ENCODE measurements at regions not wholly inside any gene's neighbourhood (a gene's known extent, or its start where the extent isn't known, plus 50 kb on each side); places are given as distances from the start of the nearest gene placed in this dataset.

DNA sequence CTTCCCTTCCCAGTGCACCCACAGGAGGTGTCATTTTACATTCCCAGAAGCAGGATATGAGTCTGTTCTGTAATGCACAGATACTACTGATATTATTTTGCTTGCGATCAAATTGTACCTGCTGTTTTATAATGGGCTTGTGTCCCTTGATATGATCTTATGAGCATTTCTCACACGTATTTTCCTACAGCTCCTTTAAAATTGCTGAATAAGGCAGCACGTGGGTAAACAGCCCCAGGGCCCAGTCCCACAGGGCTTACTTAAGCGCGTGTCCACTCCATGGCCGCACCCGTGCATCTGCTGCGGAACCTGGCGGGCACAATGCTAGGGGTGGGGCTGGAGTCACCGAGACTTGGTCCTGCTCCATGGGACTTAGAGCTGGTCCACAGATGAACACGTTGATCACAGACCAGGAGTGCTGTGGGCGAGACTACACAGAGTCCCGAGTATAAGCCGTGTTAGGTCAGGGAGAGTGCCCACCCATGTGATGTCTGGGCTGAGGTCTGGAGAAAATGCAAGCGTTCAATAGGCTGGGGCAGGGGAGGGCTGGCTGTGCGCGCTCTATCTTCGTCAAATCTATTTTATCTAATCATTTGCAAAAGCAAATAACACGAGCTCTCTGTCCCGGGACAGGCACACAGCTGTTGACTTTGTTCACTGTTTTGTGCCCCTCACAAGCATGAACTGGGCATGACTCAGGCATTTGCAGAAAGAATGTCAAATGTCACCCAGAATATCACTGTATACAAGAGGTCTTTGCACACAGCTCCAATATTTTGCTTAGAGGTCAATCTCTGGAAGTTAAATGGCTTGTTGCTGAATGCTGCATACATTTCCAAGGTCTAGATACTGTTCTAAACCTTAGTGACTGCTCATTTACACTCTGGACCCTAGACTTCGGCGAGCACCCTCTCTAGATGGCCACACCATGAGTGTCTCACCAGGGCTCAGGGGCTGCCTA is 119.3 kb downstream of the CRYAA start:
- TF ChIP-seq, protein P1, sequence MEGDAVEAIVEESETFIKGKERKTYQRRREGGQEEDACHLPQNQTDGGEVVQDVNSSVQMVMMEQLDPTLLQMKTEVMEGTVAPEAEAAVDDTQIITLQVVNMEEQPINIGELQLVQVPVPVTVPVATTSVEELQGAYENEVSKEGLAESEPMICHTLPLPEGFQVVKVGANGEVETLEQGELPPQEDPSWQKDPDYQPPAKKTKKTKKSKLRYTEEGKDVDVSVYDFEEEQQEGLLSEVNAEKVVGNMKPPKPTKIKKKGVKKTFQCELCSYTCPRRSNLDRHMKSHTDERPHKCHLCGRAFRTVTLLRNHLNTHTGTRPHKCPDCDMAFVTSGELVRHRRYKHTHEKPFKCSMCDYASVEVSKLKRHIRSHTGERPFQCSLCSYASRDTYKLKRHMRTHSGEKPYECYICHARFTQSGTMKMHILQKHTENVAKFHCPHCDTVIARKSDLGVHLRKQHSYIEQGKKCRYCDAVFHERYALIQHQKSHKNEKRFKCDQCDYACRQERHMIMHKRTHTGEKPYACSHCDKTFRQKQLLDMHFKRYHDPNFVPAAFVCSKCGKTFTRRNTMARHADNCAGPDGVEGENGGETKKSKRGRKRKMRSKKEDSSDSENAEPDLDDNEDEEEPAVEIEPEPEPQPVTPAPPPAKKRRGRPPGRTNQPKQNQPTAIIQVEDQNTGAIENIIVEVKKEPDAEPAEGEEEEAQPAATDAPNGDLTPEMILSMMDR (IDR thresholded peaks at IDR 0.05; ENCODE audit: insufficient read depth, low read length): no peak
- no peak for TF ChIP-seq POLR2AphosphoS5 (IDR thresholded peaks at IDR 0.05; ENCODE audit: low read depth)
- TF ChIP-seq GABPA (IDR thresholded peaks at IDR 0.05; ENCODE audit: low read depth): no peak
